ENCODE measurements at regions not wholly inside any gene's neighbourhood (a gene's known extent, or its start where the extent isn't known, plus 50 kb on each side); places are given as distances from the start of the nearest gene placed in this dataset.

GRCh38 chr3:171986176-171986575, 53.2 kb upstream of the FNDC3B start:
- ChIA-PET POLR2A (ENCODE audit: low non-redundant PET) (no interaction called here), CTCF (no interaction called here)
- no peak for TF ChIP-seq CTCF (conservative IDR thresholded peaks at IDR 0.05; ENCODE audit: low read depth)
- no peak overlapping the region for H3K27ac ChIP-seq
- DNase-seq (ENCODE audit: low spot score) = no peak

- POLR2A ChIA-PET (ENCODE audit: low non-redundant PET) = no interaction called here
- CTCF ChIA-PET = no interaction called here
Measured at GRCh38 chr3:171986757-171987518, 52.4 kb upstream of the FNDC3B start.

More at GRCh38 chr3:171986757-171987518, 52.4 kb upstream of the FNDC3B start:
- no peak overlapping the region for H3K27ac ChIP-seq
- no peak for TF ChIP-seq CTCF (conservative IDR thresholded peaks at IDR 0.05; ENCODE audit: low read depth)
- DNase-seq (ENCODE audit: low spot score) = no peak
